ENCODE measurements at regions not wholly inside any gene's neighbourhood (a gene's known extent, or its start where the extent isn't known, plus 50 kb on each side); places are given as distances from the start of the nearest gene placed in this dataset.
"Not testable (repeated sequence)": the region's sequence is repeated elsewhere in the genome, so short reads cannot be mapped to it uniquely, and the experiment has no call there.

GRCh38 chr11:57047610-57048009, 58.9 kb downstream of the OR5AK2 start:
- no peaks in the 10 kb centered on the region for H3K9me3 ChIP-seq (ENCODE audit: control insufficient read depth, low read length)
- no peaks in the 10 kb centered on the region for H3K27me3 ChIP-seq (ENCODE audit: control insufficient read depth, insufficient read depth, low read length, poor library complexity, severe bottlenecking)
- H3K4me3 ChIP-seq (ENCODE audit: insufficient read depth, low read depth, low read length), result no peak overlapping the region
- H3K4me1 ChIP-seq (ENCODE audit: control insufficient read depth, insufficient read depth, low read length), result no peaks in the 10 kb centered on the region
- no peaks in the 10 kb centered on the region for H3K36me3 ChIP-seq (ENCODE audit: control insufficient read depth, insufficient read depth, low read length)
- H3K27ac ChIP-seq (ENCODE audit: insufficient read depth, low read depth, low read length, poor library complexity, severe bottlenecking), result no peak overlapping the region

- Histone ChIP-seq H3K36me3 (ENCODE audit: control insufficient read depth, insufficient read depth, low read length) (no peaks in the 10 kb centered on the region), H3K27ac (ENCODE audit: insufficient read depth, low read depth, low read length, poor library complexity, severe bottlenecking) (no peak overlapping the region), H3K4me1 (ENCODE audit: control insufficient read depth, insufficient read depth, low read length) (no peaks in the 10 kb centered on the region), H3K9me3 (ENCODE audit: control insufficient read depth, low read length) (no peaks in the 10 kb centered on the region), H3K4me3 (ENCODE audit: insufficient read depth, low read depth, low read length) (no peak overlapping the region), H3K27me3 (ENCODE audit: control insufficient read depth, insufficient read depth, low read length, poor library complexity, severe bottlenecking) (no peaks in the 10 kb centered on the region)
- 80 to 87% methylated on average over 4 of the region's 4 CpGs for WGBS, 2 experiments
These were observed 61.0 kb downstream of the OR5AK2 start for GRCh38 chr11:57049749-57050148.

- Histone ChIP-seq H3K36me3 (ENCODE audit: control insufficient read depth, insufficient read depth, low read length) (no peaks in the 10 kb centered on the region), H3K4me1 (ENCODE audit: control insufficient read depth, insufficient read depth, low read length) (no peaks in the 10 kb centered on the region), H3K27ac (ENCODE audit: insufficient read depth, low read depth, low read length, poor library complexity, severe bottlenecking) (no peak overlapping the region), H3K4me3 (ENCODE audit: insufficient read depth, low read depth, low read length) (no peak overlapping the region), H3K27me3 (ENCODE audit: control insufficient read depth, insufficient read depth, low read length, poor library complexity, severe bottlenecking) (no peaks in the 10 kb centered on the region), H3K9me3 (ENCODE audit: control insufficient read depth, low read length) (no peaks in the 10 kb centered on the region)
These were observed 66.1 kb downstream of the OR5AK2 start for GRCh38 chr11:57054817-57055216.

GRCh38 chr11:57055744-57056143, 67.0 kb downstream of the OR5AK2 start:
- WGBS, 2 experiments, result 100% methylated on average over 2 of the region's 2 CpGs
- Histone ChIP-seq H3K4me3 (ENCODE audit: insufficient read depth, low read depth, low read length) (no peak overlapping the region), H3K4me1 (ENCODE audit: control insufficient read depth, insufficient read depth, low read length) (no peaks in the 10 kb centered on the region), H3K27ac (ENCODE audit: insufficient read depth, low read depth, low read length, poor library complexity, severe bottlenecking) (no peak overlapping the region), H3K9me3 (ENCODE audit: control insufficient read depth, low read length) (no peaks in the 10 kb centered on the region), H3K27me3 (ENCODE audit: control insufficient read depth, insufficient read depth, low read length, poor library complexity, severe bottlenecking) (no peaks in the 10 kb centered on the region), H3K36me3 (ENCODE audit: control insufficient read depth, insufficient read depth, low read length) (no peaks in the 10 kb centered on the region)

DNA sequence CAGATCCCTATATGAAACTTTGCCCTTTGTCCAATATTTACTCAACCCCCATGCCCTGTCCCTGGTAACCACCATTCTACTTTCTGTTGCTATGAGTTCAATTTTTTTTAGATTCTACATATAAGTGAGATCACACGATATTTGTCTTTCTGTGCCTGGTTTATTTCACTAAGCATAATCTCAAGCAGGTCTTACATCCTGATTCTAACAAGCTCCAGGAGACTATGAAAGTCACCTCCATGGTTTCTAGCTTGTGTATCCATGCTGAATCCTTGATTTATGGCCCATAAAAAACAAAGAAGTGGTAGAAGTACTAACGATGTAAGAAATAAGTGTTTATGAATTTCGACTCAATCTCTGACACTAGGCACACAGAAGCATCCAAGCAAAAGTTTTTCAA, 68.0 kb downstream of the OR5AK2 start:
- no peaks in the 10 kb centered on the region for H3K36me3 ChIP-seq (ENCODE audit: control insufficient read depth, insufficient read depth, low read length)
- H3K9me3 ChIP-seq (ENCODE audit: control insufficient read depth, low read length), result no peaks in the 10 kb centered on the region
- no peaks in the 10 kb centered on the region for H3K27me3 ChIP-seq (ENCODE audit: control insufficient read depth, insufficient read depth, low read length, poor library complexity, severe bottlenecking)
- 93 to 96% methylated on average over 3 of the region's 3 CpGs for WGBS, 2 experiments
- H3K4me3 ChIP-seq (ENCODE audit: insufficient read depth, low read depth, low read length), result no peak overlapping the region
- H3K27ac ChIP-seq (ENCODE audit: insufficient read depth, low read depth, low read length, poor library complexity, severe bottlenecking), result no peak overlapping the region
- no peaks in the 10 kb centered on the region for H3K4me1 ChIP-seq (ENCODE audit: control insufficient read depth, insufficient read depth, low read length)

DNA sequence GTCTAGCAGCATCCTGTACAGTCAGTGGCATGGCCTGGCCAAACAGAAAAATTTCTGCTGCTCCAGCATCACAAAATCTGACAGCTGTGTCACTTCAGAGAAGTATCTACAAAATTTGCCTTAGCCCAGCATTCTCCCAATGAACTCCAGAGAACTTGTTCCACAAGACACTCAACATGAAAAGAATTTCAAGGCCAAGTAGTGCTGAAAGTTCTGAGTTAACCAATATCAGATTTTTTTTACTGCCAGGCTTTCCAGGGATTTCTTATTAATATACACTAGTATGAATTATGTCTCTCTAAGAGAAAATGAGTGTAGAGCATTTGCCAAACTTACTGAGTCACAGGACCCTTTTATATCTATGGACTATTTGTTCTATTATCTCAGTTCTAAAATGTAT, 68.8 kb downstream of the OR5AK2 start:
- no peak overlapping the region for H3K27ac ChIP-seq (ENCODE audit: insufficient read depth, low read depth, low read length, poor library complexity, severe bottlenecking)
- H3K27me3 ChIP-seq (ENCODE audit: control insufficient read depth, insufficient read depth, low read length, poor library complexity, severe bottlenecking), result no peaks in the 10 kb centered on the region
- no peaks in the 10 kb centered on the region for H3K9me3 ChIP-seq (ENCODE audit: control insufficient read depth, low read length)
- H3K4me1 ChIP-seq (ENCODE audit: control insufficient read depth, insufficient read depth, low read length), result no peaks in the 10 kb centered on the region
- no peaks in the 10 kb centered on the region for H3K36me3 ChIP-seq (ENCODE audit: control insufficient read depth, insufficient read depth, low read length)
- no peak overlapping the region for H3K4me3 ChIP-seq (ENCODE audit: insufficient read depth, low read depth, low read length)

DNA sequence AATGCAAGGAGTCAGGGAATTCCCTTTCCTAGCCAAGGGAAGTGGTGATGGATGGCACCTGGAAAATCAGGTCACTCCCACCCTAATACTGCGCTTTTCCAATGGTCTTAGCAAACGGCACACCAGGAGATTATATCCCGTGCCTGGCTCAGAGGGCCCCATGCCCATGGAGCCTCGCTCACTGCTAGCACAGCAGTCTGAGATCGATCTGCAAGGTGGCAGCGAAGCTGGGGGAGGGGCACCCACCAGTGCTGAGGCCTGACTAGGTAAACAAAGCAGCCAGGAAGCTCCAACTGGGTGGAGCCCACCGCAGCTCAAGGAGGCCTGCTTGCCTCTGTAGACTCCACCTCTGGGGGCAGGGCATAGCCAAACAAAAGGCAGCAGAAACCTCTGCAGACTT, 74.2 kb downstream of the OR5AK2 start:
- not testable (repeated sequence) for H3K27ac ChIP-seq (ENCODE audit: insufficient read depth, low read depth, low read length, poor library complexity, severe bottlenecking); H3K4me3 ChIP-seq (ENCODE audit: insufficient read depth, low read depth, low read length); H3K27me3 ChIP-seq (ENCODE audit: control insufficient read depth, insufficient read depth, low read length, poor library complexity, severe bottlenecking); H3K9me3 ChIP-seq (ENCODE audit: control insufficient read depth, low read length); H3K4me1 ChIP-seq (ENCODE audit: control insufficient read depth, insufficient read depth, low read length); H3K36me3 ChIP-seq (ENCODE audit: control insufficient read depth, insufficient read depth, low read length)
- 94 to 95% methylated on average over 7 of the region's 7 CpGs for WGBS, 2 experiments

GRCh38 chr11:57069942-57070341, 81.2 kb downstream of the OR5AK2 start:
- WGBS, 2 experiments, result 81 to 82% methylated on average over 1 of the region's 1 CpG
- no peaks in the 10 kb centered on the region for H3K27me3 ChIP-seq (ENCODE audit: control insufficient read depth, insufficient read depth, low read length, poor library complexity, severe bottlenecking)
- H3K9me3 ChIP-seq (ENCODE audit: control insufficient read depth, low read length), result no peaks in the 10 kb centered on the region
- no peaks in the 10 kb centered on the region for H3K36me3 ChIP-seq (ENCODE audit: control insufficient read depth, insufficient read depth, low read length)
- no peaks in the 10 kb centered on the region for H3K4me1 ChIP-seq (ENCODE audit: control insufficient read depth, insufficient read depth, low read length)
- no peak overlapping the region for H3K27ac ChIP-seq (ENCODE audit: insufficient read depth, low read depth, low read length, poor library complexity, severe bottlenecking)
- no peak overlapping the region for H3K4me3 ChIP-seq (ENCODE audit: insufficient read depth, low read depth, low read length)

GRCh38 chr11:57071829-57072228, 83.1 kb downstream of the OR5AK2 start:
- Histone ChIP-seq H3K36me3 (ENCODE audit: control insufficient read depth, insufficient read depth, low read length) (no peaks in the 10 kb centered on the region), H3K27ac (ENCODE audit: insufficient read depth, low read depth, low read length, poor library complexity, severe bottlenecking) (no peak overlapping the region), H3K9me3 (ENCODE audit: control insufficient read depth, low read length) (no peaks in the 10 kb centered on the region), H3K27me3 (ENCODE audit: control insufficient read depth, insufficient read depth, low read length, poor library complexity, severe bottlenecking) (no peaks in the 10 kb centered on the region), H3K4me1 (ENCODE audit: control insufficient read depth, insufficient read depth, low read length) (no peaks in the 10 kb centered on the region), H3K4me3 (ENCODE audit: insufficient read depth, low read depth, low read length) (no peak overlapping the region)

- no peaks in the 10 kb centered on the region for H3K9me3 ChIP-seq (ENCODE audit: control insufficient read depth, low read length)
- no peaks in the 10 kb centered on the region for H3K4me1 ChIP-seq (ENCODE audit: control insufficient read depth, insufficient read depth, low read length)
- H3K27me3 ChIP-seq (ENCODE audit: control insufficient read depth, insufficient read depth, low read length, poor library complexity, severe bottlenecking), result no peaks in the 10 kb centered on the region
- no peak overlapping the region for H3K27ac ChIP-seq (ENCODE audit: insufficient read depth, low read depth, low read length, poor library complexity, severe bottlenecking)
- no peak overlapping the region for H3K4me3 ChIP-seq (ENCODE audit: insufficient read depth, low read depth, low read length)
- no peaks in the 10 kb centered on the region for H3K36me3 ChIP-seq (ENCODE audit: control insufficient read depth, insufficient read depth, low read length)
These were observed 83.9 kb downstream of the OR5AK2 start for GRCh38 chr11:57072640-57073039.

GRCh38 chr11:57073128-57073527, 84.4 kb downstream of the OR5AK2 start:
- 88 to 96% methylated on average over 2 to 3 of the region's 3 CpGs for WGBS, 2 experiments
- Histone ChIP-seq H3K36me3 (ENCODE audit: control insufficient read depth, insufficient read depth, low read length) (no peaks in the 10 kb centered on the region), H3K4me1 (ENCODE audit: control insufficient read depth, insufficient read depth, low read length) (no peaks in the 10 kb centered on the region), H3K4me3 (ENCODE audit: insufficient read depth, low read depth, low read length) (no peak overlapping the region), H3K27ac (ENCODE audit: insufficient read depth, low read depth, low read length, poor library complexity, severe bottlenecking) (no peak overlapping the region), H3K9me3 (ENCODE audit: control insufficient read depth, low read length) (no peaks in the 10 kb centered on the region), H3K27me3 (ENCODE audit: control insufficient read depth, insufficient read depth, low read length, poor library complexity, severe bottlenecking) (no peaks in the 10 kb centered on the region)

All from ectodermal cell (in vitro differentiated cells).